Esophagus muscularis mucosa (tissue), 4 donors: ENCODE measurements at regions not wholly inside any gene's neighbourhood (a gene's known extent, or its start where the extent isn't known, plus 50 kb on each side); places are given as distances from the start of the nearest gene placed in this dataset.
"Not testable (repeated sequence)": the region's sequence is repeated elsewhere in the genome, so short reads cannot be mapped to it uniquely, and the experiment has no call there.

Source experiments
- DNase-seq: peaks from one replicate; pipeline ENCODE4 v3.0.0-alpha.2; 2017; ENCODE audit errors: extremely low spot score
- H3K27ac ChIP-seq, 4 donors: fragments of 200-600 bp; sonication (generic); replicated peaks in 1 of 4; 1 replicate in 3 of 4; 2 replicates in 1 of 4; pipeline ENCODE4 v1.5.1; 2016 to 2019; ENCODE audit warnings: mild to moderate bottlenecking in 1 of 4
- H3K27me3 ChIP-seq, 4 donors: fragments of 200-600 bp; sonication (generic); one replicate each; pipeline versions ENCODE4 v1.5.1 to v1.6.0; 2016 to 2019
- H3K36me3 ChIP-seq, 4 donors: fragments of 200-600 bp; sonication (generic); one replicate each; pipeline ENCODE4 v1.5.1; 2016 to 2019
- H3K4me1 ChIP-seq, 4 donors: fragments of 200-600 bp; sonication (generic); one replicate each; pipeline ENCODE4 v1.5.1; 2016 to 2019
- H3K4me3 ChIP-seq, 4 donors: fragments of 200-600 bp; sonication (generic); 1 replicate in 2 of 4; 2 replicates in 2 of 4; pipeline ENCODE4 v1.5.1; 2016 to 2019; ENCODE audit warnings: mild to moderate bottlenecking in 4 of 4, moderate library complexity in 1 of 4
- H3K9me3 ChIP-seq, 4 donors: fragments of 200-600 bp; sonication (generic); 1 replicate in 3 of 4; 2 replicates in 1 of 4; pipeline ENCODE4 v1.5.1; 2016 to 2019
- CTCF ChIP-seq, 3 experiments: fragments of 200-600 bp in 2 of 3; fragments of 450-650 bp in 1 of 3; sonication (generic) in 2 of 3; IDR thresholded peaks; one replicate each; pipeline ENCODE4 v1.5.1; 2017 to 2019; ENCODE audit warnings: antibody characterized with exemption in 3 of 3, mild to moderate bottlenecking in 2 of 3, moderate library complexity in 1 of 3
- EP300 ChIP-seq: sonication (generic); formaldehyde crosslinking; IDR thresholded peaks from one replicate; pipeline ENCODE4 v1.6.1; 2017; ENCODE audit warnings: antibody characterized with exemption
- POLR2A ChIP-seq: fragments of 450-650 bp; IDR thresholded peaks from one replicate; pipeline ENCODE4 v1.6.1; 2017; ENCODE audit warnings: antibody characterized with exemption, moderate library complexity, mild to moderate bottlenecking, low read depth
- POLR2AphosphoS5 ChIP-seq, 2 donors: sonication (generic); formaldehyde crosslinking; IDR thresholded peaks; one replicate each; pipeline ENCODE4 v1.6.1; 2017; ENCODE audit warnings: antibody characterized with exemption in 2 of 2
- WGBS: methylation state at CpG from one replicate; pipeline ENCODE4 v1.1.5; 2018; 5-methylcytosine and 5-hydroxymethylcytosine counted together
- intact Hi-C: fragments of 100-400 bp; cut with DNase I; formaldehyde crosslinking; loops from one replicate; pipeline ENCODE4 v1.15.1; 2023

DNA sequence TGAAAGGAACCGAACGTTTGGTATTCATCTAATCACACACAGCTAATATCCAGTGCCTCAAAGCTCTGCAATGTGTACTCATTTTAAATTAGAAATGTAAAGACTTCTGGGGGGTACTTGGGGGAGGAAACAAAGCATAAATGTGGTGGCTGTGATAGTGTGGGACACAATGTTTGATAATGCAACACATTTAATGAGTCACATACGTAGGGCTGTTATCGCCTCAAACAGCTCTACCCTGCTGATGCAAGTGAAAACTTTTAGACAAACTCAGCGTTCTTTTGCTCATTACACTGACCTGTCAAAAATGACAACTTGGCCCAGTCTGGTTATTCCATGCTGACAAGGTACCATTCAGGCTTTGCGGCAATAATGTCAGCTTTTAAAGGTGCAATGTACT, 1227.1 kb upstream of the CELF4 start:
- H3K36me3 ChIP-seq = no peaks in the 10 kb centered on the region
- H3K9me3 ChIP-seq = no peaks in the 10 kb centered on the region
- no peak overlapping the region for H3K27ac ChIP-seq
- TF ChIP-seq POLR2AphosphoS5 (IDR thresholded peaks at IDR 0.05) = no peak
- TF ChIP-seq POLR2A = no peak
- TF ChIP-seq CTCF (IDR thresholded peaks at IDR 0.05) = no peak
- no peak for TF ChIP-seq EP300
- WGBS = 92% methylated on average over 6 of the region's 6 CpGs
- no peak for DNase-seq
- no peaks in the 10 kb centered on the region for H3K4me1 ChIP-seq
- intact Hi-C loops = no loop called here
- no peak overlapping the region for H3K4me3 ChIP-seq
- H3K27me3 ChIP-seq = no peaks in the 10 kb centered on the region

DNA sequence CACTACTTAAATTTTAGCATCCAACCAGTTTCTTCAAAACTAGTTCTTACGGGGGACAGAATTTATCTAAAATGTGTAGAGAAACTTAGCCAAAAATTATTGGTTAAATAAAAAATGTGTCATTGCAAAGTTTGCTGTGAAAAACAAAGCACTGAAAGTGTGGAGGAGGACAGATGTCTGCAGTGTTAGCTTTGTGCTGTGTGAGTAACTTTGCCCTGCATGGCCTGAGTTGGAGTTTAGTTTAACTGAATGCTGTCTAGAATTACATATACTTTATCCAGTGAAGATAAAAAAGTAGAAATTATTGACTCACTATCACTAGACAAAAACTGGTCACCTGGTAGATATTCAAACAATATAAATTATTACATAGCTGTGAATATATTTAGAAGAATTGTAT, 1225.2 kb upstream of the CELF4 start:
- no peak for TF ChIP-seq POLR2AphosphoS5 (IDR thresholded peaks at IDR 0.05)
- TF ChIP-seq POLR2A = no peak
- TF ChIP-seq CTCF (IDR thresholded peaks at IDR 0.05) = no peak
- TF ChIP-seq EP300 = no peak
- intact Hi-C loops = no loop called here
- H3K36me3 ChIP-seq = no peaks in the 10 kb centered on the region
- WGBS = 84% methylated on average over 1 of the region's 1 CpG
- H3K4me3 ChIP-seq = no peak overlapping the region
- H3K4me1 ChIP-seq = no peaks in the 10 kb centered on the region
- DNase-seq = no peak
- no peak overlapping the region for H3K27ac ChIP-seq
- H3K27me3 ChIP-seq = no peaks in the 10 kb centered on the region
- H3K9me3 ChIP-seq = peaks cover 0 to 3% (median 0%) of the 10 kb centered on the region in 4 donors

GRCh38 chr18:38790303-38790702, 1224.7 kb upstream of the CELF4 start:
- H3K36me3 ChIP-seq = no peaks in the 10 kb centered on the region
- peaks cover 0 to 3% (median 0%) of the 10 kb centered on the region in 4 donors for H3K9me3 ChIP-seq
- no peak overlapping the region for H3K4me3 ChIP-seq
- intact Hi-C loops = no loop called here
- WGBS = 70% methylated on average over 1 of the region's 1 CpG
- no peak overlapping the region for H3K27ac ChIP-seq
- no peaks in the 10 kb centered on the region for H3K27me3 ChIP-seq
- no peak for DNase-seq
- no peak for TF ChIP-seq EP300
- TF ChIP-seq CTCF (IDR thresholded peaks at IDR 0.05) = no peak
- no peak for TF ChIP-seq POLR2AphosphoS5 (IDR thresholded peaks at IDR 0.05)
- H3K4me1 ChIP-seq = no peaks in the 10 kb centered on the region

DNA sequence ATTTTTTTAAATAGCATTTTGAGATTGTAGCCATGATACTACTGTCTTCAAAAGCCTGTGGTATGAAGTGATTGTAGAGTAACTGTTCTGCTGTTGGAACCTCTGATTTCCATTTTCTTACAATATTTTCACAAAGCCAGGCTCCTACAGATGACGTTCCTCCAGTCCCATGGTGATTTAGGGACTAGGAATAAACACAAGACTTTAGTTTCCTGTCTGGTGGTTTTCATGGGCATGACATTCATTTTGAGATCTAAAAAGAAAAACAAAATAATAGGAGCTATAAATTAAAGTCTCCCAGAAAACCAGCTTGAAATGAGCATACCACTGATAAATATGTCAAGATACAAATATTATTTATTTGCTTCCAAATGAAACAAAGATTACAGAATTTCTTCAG, 1223.5 kb upstream of the CELF4 start:
- Histone ChIP-seq H3K27ac (no peak overlapping the region), H3K4me3 (no peak overlapping the region), H3K36me3 (no peaks in the 10 kb centered on the region), H3K9me3 (peaks cover 0 to 3% (median 0%) of the 10 kb centered on the region in 4 donors), H3K27me3 (no peaks in the 10 kb centered on the region), H3K4me1 (no peaks in the 10 kb centered on the region)
- intact Hi-C loops = no loop called here
- no peak for DNase-seq
- 35% methylated on average over 1 of the region's 1 CpG for WGBS
- no peak for TF ChIP-seq CTCF (IDR thresholded peaks at IDR 0.05)
- no peak for TF ChIP-seq POLR2A
- TF ChIP-seq POLR2AphosphoS5 (IDR thresholded peaks at IDR 0.05) = no peak
- no peak for TF ChIP-seq EP300

DNA sequence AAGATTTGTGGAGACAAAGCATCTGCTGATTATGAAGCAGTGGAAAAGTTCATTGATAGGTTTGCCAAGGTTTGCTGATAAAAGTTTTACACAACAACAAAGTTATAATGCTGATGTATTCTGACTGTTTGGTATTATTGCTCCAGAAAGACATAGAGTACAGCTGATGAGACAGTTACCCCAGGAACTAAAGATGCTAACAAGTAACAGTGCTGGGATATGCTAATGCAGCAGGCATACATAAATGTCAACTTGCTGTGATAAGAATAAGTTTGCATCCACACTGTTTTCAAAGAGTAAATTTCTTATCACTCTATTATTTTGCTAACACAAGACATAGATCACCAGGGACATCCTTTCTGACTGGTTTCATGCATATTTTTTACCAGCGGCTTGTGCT, 1221.3 kb upstream of the CELF4 start:
- intact Hi-C loops = no loop called here

GRCh38 chr18:38771620-38772019, 1206.0 kb upstream of the CELF4 start:
- H3K27me3 ChIP-seq, H3K4me1 ChIP-seq, H3K36me3 ChIP-seq, intact Hi-C loops, DNase-seq, H3K4me3 ChIP-seq, H3K9me3 ChIP-seq, H3K27ac ChIP-seq: not testable (repeated sequence)
- 87% methylated on average over 1 of the region's 1 CpG for WGBS

More for the DNA sequence above, 1221.3 kb upstream of the CELF4 start:
- Histone ChIP-seq H3K4me3 (no peak overlapping the region), H3K27me3 (no peaks in the 10 kb centered on the region), H3K27ac (no peak overlapping the region), H3K9me3 (peaks cover 0 to 3% (median 0%) of the 10 kb centered on the region in 4 donors), H3K36me3 (no peaks in the 10 kb centered on the region), H3K4me1 (no peaks in the 10 kb centered on the region)
- DNase-seq = no peak
- TF ChIP-seq EP300 (no peak), POLR2A (no peak), POLR2AphosphoS5 (IDR thresholded peaks at IDR 0.05) (no peak), CTCF (IDR thresholded peaks at IDR 0.05) (no peak)
- WGBS = 87% methylated on average over 1 of the region's 1 CpG
